ENCODE measurements at regions not wholly inside any gene's neighbourhood (a gene's known extent, or its start where the extent isn't known, plus 50 kb on each side); places are given as distances from the start of the nearest gene placed in this dataset.

DNA sequence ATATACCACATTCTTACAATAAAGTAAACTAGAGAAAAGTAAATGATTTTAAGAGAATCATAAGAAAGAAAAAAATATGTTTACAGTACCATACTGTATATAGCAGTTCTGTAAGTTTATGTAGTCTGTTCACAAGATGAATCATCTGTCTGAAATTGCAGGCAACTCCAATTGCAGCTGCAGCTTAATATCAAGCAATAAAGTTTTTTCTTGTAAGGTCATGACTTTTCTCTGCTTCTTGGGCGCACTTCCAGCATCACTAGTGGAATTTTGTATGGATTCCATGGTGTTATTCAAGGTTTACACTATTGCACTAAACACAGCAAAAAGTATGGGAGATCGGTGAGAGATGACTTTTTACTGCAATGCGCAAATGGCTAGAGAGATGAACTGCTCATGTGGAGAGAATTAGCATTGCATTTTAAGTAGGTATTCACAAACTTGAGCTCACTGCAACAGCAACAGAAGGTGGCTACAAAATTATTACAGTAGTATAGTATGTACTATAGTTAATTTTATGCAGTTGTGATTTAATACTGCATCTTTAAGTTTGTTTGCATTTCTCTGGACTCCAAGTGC is 445.4 kb upstream of the OR4E1 start:
- H3K27ac ChIP-seq: no peak overlapping the region
- no peak overlapping the region for H3K4me3 ChIP-seq
- no peak for TF ChIP-seq CTCF (IDR thresholded peaks at IDR 0.05)
- intact Hi-C loops (cut with DNase I; ENCODE audit: low total_unique reads): no loop called here
- DNase-seq: no peak
- no peaks in the 10 kb centered on the region for H3K9me3 ChIP-seq
- no peaks in the 10 kb centered on the region for H3K4me1 ChIP-seq
- H3K36me3 ChIP-seq: no peaks in the 10 kb centered on the region
- H3K27me3 ChIP-seq: no peaks in the 10 kb centered on the region

GRCh38 chr14:22113401-22113800 is 439.8 kb upstream of the OR4E1 start:
- no peaks in the 10 kb centered on the region for H3K27me3 ChIP-seq
- intact Hi-C loops (cut with DNase I; ENCODE audit: low total_unique reads): no loop called here
- H3K36me3 ChIP-seq: no peaks in the 10 kb centered on the region
- no peaks in the 10 kb centered on the region for H3K4me1 ChIP-seq
- no peaks in the 10 kb centered on the region for H3K9me3 ChIP-seq
- H3K4me3 ChIP-seq: no peak overlapping the region
- no peak for TF ChIP-seq CTCF (IDR thresholded peaks at IDR 0.05)
- H3K27ac ChIP-seq: no peak overlapping the region
- no peak for DNase-seq

GRCh38 chr14:22112004-22112403 is 438.4 kb upstream of the OR4E1 start:
- Histone ChIP-seq H3K9me3 (no peaks in the 10 kb centered on the region), H3K27ac (no peak overlapping the region), H3K4me1 (no peaks in the 10 kb centered on the region), H3K36me3 (no peaks in the 10 kb centered on the region), H3K4me3 (no peak overlapping the region), H3K27me3 (no peaks in the 10 kb centered on the region)
- no peak for TF ChIP-seq CTCF (IDR thresholded peaks at IDR 0.05)
- intact Hi-C loops (cut with DNase I; ENCODE audit: low total_unique reads): no loop called here
- no peak for DNase-seq

- Histone ChIP-seq H3K4me3 (no peak overlapping the region), H3K27me3 (no peaks in the 10 kb centered on the region), H3K9me3 (no peaks in the 10 kb centered on the region), H3K4me1 (no peaks in the 10 kb centered on the region), H3K36me3 (no peaks in the 10 kb centered on the region), H3K27ac (no peak overlapping the region)
- DNase-seq: no peak
- intact Hi-C loops (cut with DNase I; ENCODE audit: low total_unique reads): no loop called here
- TF ChIP-seq CTCF (IDR thresholded peaks at IDR 0.05): no peak
These were observed 434.1 kb upstream of the OR4E1 start for GRCh38 chr14:22107753-22108152.

GRCh38 chr14:22106700-22107697 is 433.4 kb upstream of the OR4E1 start:
- intact Hi-C loops (cut with DNase I; ENCODE audit: low total_unique reads): no loop called here
- Histone ChIP-seq H3K36me3 (no peaks in the 10 kb centered on the region), H3K27me3 (no peaks in the 10 kb centered on the region), H3K4me1 (no peaks in the 10 kb centered on the region), H3K9me3 (no peaks in the 10 kb centered on the region), H3K27ac (no peak overlapping the region), H3K4me3 (no peak overlapping the region)
- DNase-seq: no peak
- no peak for TF ChIP-seq CTCF (IDR thresholded peaks at IDR 0.05)
